Stimulated activated CD4-positive, alpha-beta T cell treated with anti-CD3 and anti-CD28 coated beads, Interleukin-4, amount 100 ng/mL, for 48 hours (primary cell): ENCODE measurements at regions not wholly inside any gene's neighbourhood (a gene's known extent, or its start where the extent isn't known, plus 50 kb on each side); places are given as distances from the start of the nearest gene placed in this dataset.

Experiments used
- DNase-seq, 2 donors: peaks; one replicate each; pipeline ENCODE4 v3.0.0-alpha.2; 2020; ENCODE audit warnings: low read depth in 2 of 2

DNA sequence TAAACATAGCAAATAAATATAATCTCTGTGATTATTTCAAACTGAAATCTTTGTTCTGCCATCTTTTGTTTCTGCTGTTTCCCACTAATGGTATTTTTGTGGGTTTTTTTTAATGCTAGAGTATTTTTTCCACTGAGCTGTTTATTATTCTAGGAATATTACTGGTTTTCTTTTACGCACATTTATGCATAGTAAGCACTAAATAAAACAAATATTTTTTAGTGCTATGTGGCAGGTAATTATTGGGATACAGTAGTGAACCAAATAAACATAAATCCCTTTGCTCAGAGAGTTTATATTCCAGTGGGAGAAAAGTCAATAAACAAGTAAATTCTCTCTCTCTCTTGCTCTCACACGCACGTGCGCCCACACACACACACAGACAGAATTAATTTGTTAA is 397.4 kb downstream of the PRDM5 start:
- no peak for DNase-seq

DNA sequence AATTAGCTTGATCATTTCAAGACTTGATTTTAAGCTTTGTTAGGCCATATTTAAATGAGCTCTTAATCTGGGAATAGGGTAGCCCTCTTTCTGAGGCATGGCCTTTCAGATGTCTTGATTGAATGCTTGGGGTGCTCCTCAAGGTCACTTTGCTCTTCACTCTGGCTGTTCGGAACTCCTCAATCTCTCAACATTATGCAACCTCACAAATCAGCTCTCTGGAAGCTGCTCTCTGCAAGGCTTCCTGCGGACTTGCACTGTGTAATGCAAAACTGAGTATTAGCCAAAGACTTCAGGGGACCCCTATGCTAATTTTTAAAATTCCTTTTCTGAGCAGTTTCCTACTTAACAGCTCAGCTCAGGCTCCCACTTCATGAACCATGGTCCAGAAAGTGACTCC is 398.3 kb downstream of the PRDM5 start:
- DNase-seq: no peak

DNA sequence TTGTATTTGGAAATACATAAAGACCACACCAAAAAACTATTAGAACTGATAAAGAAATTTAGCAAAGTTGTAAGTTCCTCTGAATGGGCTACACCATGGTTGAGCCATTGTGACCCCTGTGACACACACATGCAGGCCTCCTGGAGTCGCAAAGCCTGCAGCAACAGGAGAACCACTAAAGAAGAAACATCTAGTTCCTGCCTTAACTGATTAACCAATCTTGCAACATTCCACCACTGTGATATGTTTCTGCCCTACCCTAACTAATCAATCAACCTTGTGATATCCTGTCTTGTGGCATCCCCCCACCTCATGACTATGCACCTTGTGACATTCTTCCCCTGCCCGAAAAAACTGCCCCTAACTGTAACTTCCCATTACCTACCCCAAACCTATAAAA is 401.8 kb downstream of the PRDM5 start:
- no peak for DNase-seq

DNA sequence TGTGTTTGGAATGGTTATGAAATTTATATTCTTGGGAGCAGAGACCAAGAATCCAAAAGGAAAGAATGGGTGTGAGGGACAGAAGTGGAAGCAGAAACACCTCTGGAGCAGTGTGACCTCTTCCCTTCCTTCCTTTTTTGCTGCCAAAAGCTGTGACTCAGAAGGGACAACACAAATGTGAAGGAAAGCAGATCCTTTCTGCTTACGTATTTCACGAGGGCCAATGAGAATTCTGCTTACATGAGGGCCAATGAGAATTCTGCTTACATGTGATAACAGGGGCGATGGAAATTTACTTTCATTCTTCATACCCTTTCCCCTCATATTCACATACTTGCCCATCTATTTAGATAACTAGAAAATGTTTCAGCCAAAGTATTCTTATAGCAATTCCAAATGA is 404.6 kb downstream of the PRDM5 start:
- DNase-seq: no peak

DNA sequence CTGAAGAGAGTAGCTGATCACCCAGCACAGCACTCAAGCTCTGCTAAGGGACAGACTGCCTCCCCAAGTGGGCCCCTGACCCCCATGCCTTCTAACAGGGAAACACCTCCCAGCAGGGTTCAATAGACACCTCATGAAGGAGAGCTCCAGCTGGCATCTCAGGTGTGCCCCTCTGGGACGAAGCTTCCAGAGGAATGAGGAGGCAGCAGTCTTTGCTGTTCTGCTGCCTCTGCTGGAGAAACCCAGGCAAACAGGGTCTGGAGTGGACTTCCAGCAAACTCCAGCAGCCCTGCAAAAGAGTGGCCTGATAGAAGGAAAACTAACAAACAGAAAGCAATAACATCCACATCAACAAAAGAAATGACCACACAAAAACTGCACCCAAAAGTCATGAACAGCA is 412.8 kb downstream of the PRDM5 start:
- no peak for DNase-seq

DNA sequence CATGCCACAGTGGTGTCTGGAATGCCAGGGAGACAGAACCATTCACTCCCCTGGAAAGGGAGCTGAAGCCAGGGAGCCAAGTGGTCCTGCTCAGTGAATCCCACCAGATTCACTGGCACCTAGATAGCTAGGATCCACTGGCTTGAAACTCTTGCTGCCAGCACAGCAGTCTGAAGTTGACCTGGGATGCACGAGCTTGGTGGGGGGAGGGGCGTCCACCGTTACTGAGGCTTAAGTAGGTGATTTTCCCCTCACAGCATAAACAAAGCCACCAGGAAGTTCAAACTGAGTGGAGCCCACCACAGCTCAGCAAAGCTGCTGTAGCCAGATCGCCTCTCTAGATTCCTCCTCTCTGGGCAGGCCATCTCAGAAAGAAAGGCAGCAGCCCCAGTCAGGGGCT is 413.3 kb downstream of the PRDM5 start:
- DNase-seq: no peak

DNA sequence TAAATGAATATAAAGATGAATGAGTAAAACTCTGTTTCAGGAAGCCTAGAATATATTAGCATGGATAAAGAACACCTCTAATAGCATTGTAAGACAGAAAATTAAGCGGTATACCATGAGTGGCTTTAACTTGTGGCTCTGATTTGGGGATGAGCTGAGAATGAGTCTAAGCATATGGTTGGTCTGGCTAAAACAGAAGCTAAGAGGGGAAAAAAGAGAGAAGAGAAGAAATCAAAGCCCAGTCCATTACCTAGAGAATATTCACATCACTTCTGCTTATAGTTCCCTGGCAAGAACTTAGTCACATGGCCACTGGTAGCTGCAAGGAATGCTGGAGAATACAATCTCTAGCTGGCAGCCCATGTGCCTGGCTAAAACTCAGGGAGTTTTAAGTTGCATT is 414.5 kb downstream of the PRDM5 start:
- no peak for DNase-seq

DNA sequence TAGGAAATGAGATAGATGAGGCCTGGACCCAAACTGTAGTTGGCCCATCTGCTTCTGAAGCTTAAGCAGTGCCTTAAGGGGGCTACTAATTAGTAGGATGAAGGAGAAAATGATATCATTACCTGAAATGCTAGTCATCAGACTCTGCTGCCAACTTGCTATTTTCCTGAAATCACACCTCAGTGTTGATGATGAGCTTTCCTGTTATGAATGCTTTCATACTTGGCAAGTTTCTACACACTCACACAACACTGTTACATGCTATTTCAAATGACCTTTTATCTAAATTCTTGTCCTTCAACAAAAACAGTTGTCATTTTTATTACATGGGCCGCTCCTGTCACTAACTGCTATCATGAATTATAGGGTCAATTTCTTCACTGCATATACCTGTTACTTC is 416.0 kb downstream of the PRDM5 start:
- no peak for DNase-seq

DNA sequence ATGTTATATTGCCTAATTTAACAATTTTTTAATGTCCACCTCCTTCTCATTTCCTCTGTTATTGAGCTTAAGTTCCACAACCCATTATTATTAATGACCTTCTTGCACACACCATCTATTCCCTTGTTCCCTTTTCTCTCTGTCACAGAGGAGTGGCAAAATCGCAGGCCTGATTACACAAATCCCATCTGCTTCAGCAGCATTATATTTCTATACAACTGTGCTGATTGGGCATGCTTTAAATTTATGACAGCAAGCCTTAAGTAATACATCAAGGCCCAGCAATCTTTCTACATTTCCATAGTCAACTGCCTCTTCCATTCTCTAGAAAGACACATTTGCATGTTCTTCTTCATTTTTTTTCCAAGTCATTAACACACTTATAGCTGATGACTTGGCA is 423.8 kb downstream of the PRDM5 start:
- no peak for DNase-seq

DNA sequence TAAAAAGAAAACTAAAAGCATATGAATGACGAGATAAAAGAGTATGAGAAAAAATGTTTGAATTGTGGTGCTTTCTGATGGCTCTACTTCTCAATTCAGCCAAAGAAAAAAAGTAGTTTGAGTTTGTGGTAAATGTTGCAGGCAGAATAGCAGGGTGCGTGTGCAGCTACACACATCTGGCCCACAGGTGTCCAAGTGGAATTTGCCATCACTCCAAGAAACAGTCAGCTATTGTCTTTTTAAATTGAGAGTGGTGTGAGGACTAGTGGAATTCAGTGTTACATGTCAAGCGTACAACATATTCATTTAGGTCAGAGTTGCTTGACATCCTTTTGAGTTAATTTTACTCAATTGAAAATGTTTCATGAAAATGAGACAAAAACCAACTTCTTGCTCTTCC is 424.8 kb upstream of the MAD2L1 start:
- no peak for DNase-seq

DNA sequence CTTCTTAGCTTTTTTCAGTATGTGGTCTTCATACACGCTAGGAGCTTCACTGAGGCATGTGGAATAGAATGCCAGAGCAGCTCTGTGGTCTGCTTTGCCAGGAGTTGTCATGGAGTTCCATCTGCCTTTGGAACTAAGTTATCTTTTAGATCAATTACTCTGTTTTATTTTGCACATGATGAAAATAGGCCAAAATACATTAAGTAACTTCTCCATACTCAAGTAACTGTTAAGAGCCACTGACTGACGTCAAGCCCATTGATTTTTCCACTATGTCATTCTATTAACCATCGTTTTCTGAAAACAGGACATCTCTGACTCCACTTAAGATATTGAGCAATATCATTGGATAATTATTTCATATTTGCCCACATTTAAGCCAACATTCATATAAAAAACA is 415.1 kb upstream of the MAD2L1 start:
- no peak for DNase-seq

DNA sequence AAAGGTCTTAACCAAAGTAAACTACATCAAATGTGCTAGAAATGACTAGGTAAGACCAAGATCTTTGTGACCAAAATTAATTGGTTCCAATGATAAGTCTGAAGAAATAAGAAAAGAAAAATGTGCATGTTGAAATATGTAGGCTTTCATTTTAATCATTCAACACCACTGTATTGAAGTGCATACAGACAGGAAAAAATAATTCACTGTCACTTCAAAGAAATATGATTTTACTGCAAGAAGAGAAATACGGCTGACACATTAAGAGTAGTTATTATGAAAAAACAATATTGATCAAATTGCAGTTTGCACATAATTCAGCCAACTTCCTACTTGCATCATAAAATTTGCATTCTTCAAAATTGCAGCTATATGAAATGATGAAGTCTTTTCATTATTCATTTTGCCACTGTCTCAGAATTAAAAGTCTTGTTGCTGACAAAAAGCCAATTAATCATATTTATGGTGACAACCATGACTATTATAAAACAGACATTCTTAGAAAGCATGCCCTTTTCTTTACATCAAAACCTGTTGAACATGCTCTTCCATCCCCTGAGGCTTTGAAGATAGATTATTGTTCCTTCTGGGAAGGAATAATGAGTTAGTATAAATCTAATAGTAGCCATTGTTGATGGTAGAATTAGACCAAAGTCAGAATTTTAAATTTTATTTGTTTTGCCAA is 405.9 kb upstream of the MAD2L1 start:
- no peak for DNase-seq

DNA sequence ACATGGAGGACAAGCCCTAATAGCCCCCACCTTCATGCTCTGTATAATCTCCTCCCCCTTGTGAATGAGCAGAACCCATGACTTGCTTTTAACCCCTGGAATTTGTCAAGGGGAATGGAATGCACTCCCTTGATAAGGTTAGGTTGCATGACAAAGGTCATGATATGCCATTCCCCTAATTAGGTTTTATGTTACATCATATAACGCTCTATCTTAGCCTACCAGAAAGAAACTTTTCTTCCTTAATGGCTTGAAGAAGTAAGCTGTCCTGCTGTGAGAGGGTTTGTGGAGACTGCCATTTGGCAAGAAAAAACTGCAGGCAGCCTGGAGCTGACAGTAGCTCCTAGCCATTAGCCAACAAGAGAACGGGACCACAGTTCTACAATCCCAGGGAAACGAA is 399.8 kb upstream of the MAD2L1 start:
- no peak for DNase-seq

DNA sequence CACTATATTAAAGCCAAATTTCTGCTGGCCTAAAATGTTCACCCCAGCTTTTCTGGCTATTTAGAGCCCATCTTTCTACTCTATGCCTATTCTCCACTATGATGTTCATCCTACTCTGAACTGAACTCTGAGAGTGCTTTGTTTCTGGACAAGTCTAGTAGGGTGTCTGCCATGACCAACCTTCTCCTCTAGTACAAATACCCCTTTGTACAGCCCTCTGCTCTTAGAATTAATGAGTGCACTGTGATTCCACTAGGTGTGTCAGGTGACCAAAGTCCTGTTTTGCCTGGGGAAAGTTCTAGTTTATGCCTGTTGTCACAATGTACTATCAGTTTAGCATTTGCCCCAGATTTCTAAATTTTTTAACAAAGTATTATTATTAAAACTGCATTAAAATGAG is 388.1 kb upstream of the MAD2L1 start:
- no peak for DNase-seq

DNA sequence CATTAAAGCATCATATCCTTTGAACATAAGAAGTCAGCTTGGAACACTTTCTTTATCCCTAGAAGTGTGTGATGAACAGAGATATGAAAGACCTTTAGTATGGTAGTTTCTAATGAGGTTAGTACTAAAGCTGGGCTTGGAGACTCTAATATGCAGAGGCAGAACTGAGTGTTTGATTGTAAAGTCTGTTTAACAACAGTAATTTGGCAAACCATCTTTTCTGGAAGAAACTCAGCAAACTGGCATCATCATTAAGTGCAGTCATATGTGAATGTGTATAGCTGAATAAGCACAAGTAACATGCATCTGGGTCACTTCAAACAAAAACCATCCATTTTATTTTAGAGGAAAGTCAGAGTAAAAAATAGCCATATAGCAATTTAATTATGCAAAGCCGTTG is 385.9 kb upstream of the MAD2L1 start:
- no peak for DNase-seq

DNA sequence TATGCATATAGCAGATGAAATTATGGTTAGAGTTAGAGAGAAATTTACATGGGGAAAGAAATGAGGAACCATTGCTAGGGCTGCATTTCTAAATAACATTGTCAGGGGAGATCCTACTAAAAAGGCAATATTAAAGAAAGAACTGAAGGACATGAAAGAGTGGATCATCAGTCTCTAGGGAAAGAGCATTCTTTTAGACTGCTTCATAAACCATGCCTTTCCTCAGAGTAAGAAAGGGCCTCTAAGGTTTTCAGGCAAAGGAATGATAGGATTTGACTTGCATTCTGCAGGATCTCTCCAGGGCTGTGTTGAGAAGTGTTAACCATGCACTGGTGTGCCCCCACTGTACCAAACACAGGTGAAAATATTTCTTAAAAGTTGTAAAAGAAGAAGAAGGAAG is 385.4 kb upstream of the MAD2L1 start:
- DNase-seq: no peak

DNA sequence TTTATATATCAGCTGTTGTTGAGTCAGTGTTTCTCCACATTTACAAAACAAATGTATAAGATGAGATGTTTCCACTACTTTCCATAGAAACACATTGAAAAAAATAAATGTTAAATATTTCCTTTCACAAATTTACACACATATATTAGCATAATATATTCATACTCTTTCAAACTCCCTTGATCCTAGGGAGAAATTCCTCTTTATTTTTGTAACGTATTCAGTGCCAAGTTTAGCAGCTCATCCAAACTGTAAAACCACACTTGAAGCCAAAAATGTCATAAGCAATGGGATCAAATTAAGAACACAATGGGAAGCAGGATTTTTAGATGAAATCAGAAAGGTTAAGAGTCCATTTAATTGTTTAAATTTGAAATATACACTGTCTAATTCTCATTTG is 381.1 kb upstream of the MAD2L1 start:
- no peak for DNase-seq

DNA sequence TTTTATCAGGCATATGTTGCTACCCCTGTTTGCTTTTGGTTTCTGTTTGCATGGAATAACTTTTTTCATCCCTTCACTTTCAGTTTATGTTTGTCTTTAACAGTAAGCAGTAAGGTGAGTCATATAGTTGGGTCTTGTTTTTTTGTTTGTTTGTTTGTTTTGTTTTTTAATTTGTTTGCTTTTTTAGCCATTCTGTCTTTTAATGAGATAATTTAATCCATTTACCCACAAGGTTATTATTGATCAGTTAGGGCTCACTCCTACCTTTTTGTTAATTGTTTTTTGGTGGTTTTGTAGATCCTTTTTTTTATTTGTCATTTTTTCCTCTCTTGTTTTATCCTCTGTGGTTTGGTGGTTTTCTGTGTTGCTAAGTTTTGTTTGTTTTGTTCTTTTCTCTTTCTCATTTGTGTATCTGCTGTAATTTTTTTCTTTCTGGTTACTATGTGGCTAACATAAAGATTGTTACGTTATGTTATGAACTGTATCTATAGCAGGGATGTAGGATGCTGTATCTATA is 379.5 kb upstream of the MAD2L1 start:
- DNase-seq: no peak

DNA sequence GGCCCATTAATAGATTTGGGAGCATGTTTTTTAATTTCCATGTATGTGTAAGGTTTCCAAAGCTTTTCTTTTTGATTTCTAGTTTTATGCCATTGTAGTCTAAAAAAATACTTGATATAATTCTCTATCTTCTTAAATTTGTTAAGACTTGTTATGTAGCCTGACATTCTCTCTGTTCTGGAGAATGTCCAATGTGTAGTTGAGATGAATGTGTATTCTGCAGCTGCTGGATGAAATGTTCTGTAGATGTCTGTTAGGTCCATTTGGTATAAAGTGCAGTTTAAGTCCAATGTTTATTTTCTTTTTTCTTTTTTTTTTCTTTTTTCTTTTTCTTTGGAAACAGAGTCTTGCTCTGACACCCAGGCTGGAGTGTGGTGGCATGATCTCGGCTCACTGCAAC is 378.5 kb upstream of the MAD2L1 start:
- no peak for DNase-seq

DNA sequence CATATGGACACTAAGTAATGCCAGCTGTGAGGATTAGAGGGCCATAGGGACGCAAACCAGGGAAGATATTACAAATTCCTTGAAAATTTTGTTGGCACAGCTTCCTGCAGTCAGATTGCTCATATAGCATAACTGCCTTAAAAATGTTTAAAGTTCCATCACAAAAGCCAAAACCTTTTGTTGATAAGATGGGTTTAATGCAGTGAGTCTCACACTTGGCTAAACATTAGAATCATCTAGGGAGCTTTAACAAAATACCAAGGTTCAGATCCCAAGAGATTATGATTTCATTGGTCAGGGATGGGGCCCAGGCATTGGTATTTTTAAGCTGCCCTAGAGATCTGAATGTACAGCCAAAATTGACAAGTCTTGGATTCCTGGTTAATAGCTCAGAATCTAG is 376.5 kb upstream of the MAD2L1 start:
- DNase-seq: no peak

DNA sequence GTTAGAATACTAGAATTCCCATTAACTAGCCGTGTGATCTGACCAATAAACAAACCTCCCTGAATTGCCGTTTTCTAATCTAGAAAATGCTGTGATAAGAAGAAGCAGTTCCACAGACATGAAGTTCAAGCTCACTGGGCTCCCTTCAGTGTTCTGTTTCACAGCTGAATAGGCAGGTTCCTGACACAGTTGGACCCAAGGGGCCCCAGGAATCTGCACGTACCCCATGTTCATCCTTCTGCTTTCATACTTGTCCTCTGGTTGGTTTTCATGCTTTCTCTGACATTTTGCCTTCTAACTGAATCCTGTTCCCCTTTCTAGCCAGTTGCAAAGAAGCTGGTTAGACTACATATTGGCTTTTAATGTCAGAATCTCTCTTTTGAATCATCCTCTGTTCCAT is 374.1 kb upstream of the MAD2L1 start:
- DNase-seq: no peak

DNA sequence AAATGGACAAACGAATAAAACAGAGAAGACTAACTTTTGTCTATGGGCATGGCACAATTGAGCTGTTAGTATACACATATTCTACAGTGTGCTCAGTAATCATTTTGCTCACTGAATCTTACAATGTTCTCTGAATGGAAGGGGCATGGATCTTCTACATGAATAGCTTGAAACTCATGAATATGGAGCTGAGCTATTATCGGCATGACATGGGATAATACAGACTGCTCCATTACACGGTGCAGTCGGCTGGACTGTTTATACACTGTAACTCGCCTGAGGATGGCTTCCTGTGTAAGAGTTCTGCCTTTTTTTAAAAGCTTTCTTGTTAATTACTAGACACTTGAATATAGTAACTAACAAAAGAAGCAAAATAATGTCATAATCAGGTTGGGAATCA is 368.5 kb upstream of the MAD2L1 start:
- DNase-seq: no peak

DNA sequence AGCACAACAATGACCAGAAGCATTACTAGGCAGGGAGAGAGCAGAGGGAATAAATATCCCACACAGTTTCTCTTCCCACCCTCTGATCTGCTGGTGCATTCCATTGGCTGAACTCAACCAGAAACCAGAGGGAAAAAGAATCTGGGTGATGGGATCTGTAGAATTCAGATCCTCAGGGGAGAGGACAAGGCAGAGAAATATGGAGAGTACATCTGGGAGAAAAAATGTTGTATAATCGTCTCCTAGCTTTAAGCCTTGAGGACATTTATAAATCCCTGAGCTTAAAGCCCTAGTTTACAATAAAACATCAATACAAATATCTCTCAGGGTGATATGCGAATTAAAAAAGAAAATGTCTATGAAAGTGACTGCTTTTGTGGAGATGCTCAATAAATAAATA is 368.1 kb upstream of the MAD2L1 start:
- DNase-seq: no peak

DNA sequence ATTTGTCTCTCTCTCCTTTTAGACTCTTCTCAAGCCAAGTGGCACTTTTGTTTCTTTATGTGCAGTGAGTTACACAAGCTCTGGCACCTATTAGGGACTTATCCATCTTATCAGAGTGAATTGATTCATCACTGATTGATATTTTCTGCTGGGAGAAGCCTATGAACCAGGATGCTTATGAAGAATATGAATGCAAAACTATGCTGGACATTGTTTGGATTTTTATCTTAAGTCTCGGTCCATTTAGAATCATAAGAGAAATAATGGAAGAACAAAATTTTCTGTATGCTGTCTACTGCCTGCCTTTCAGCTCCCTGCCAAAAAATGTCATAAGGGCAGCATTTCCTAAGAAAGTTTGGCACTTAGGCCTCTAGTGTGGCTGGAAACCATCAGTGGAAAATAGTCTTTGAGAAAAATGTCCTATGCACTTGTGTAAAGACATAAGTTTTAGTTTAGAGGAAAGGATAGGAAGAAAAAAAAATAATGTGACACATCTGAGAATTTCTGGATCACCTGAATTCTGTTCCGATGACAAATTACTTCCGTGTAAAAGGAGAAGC is 365.7 kb upstream of the MAD2L1 start:
- no peak for DNase-seq
